ENCODE measurements at regions not wholly inside any gene's neighbourhood (a gene's known extent, or its start where the extent isn't known, plus 50 kb on each side); places are given as distances from the start of the nearest gene placed in this dataset.

- TF ChIP-seq CTCF (IDR thresholded peaks at IDR 0.05) (no peak), POLR2A (IDR thresholded peaks at IDR 0.05) (no peak)
These were observed 480.2 kb upstream of the PRKX start for GRCh38 chrX:4193500-4194155.

All from Peyer's patch (tissue), 4 donors.